ENCODE measurements at regions not wholly inside any gene's neighbourhood (a gene's known extent, or its start where the extent isn't known, plus 50 kb on each side); places are given as distances from the start of the nearest gene placed in this dataset.
"Not testable (repeated sequence)": the region's sequence is repeated elsewhere in the genome, so short reads cannot be mapped to it uniquely, and the experiment has no call there.

DNA sequence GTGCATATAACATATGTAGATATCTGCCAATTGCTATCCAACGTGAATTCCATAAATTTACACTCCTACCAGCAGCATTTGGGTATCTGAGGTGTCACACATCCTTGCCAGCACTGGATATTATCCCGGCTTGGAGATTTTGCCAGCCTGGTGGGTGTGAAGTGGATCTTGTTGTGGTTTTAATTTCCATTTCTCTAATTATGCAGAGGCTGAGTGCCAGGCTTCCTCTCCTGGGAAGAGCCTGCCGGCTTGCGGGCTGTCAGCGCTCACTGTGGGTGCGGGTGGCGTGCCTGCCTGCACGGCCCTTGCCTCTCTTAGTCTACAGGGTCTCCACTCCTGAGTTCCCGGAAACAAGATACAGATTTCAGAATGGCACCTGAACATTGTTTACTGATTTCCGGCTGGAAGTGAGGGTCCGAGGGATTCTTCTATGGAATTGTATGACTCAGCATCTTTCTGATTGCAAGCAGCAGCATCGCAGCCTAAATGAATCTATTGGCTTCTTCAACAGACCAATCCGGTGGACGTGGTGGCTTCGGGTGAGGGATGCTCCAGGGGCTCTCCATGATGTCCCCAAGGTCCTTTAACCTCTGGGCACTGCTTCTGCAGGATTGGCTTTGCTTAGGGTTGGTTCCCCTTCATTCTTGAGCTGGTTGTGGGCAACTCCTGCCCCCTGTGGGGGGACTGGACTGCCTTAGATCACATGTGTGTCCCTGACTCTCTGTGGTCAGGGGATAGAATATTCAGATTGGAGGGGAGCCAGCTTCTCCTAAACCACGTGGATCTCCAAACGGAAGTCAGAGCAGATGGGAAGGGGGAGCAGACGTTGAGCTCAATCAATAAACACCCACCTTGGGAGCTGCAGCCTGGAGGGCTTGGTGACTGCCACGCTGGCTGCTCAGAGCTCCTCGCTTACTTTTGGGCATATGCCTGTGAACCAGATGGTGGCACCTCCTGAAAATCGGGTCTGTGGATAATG lies 58.0 kb upstream of the LRPAP1 start:
- H3K9me3 ChIP-seq; ATAC-seq; DNase-seq; H3K27ac ChIP-seq; H3K27me3 ChIP-seq; H3K36me3 ChIP-seq; FAIRE-seq; H3K4me1 ChIP-seq; H3K4me3 ChIP-seq; intact Hi-C loops (cut with DNase I): not testable (repeated sequence)
- WGBS, 2 donors: 44 to 48% methylated on average over 20 to 21 of the region's 21 CpGs

- H3K9me3 ChIP-seq; DNase-seq; ATAC-seq; H3K27me3 ChIP-seq; H3K36me3 ChIP-seq; intact Hi-C loops (cut with DNase I); FAIRE-seq; H3K27ac ChIP-seq; H3K4me3 ChIP-seq; H3K4me1 ChIP-seq: not testable (repeated sequence)
- 81 to 83% methylated on average over 10 of the region's 11 CpGs for WGBS, 2 donors
Measured at GRCh38 chr4:3589379-3589778, 57.2 kb upstream of the LRPAP1 start.

DNA sequence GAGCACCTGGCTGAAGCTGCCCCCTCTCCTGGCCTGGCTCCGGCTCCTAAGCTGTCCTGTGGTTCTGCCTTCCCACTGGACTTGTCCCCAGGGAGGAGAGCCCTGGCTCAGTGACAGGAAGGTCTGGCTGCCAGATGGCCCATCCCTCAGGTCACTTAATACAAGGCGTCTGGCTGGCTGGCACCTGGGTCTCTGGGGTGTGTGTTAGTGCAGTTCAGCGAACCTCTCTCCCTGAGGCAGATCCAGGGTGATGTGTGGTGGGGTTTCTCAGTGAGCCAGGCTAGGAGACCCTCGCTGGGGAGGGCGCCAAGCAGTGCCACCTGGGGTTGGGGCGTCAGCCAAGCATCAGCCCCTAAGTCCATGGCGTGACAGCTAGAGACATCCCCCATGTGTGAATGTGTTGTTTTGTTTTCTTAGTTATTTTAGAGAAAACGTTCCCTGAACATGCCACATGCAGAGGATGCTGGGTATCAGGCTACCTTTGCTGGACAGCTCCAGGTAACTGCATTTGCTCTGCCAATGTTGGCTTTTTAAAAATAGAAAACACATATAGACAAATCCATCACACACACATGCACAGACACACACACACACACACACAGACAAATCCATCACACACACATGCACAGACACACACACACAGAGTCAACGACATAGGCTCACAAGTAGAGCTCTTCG lies 56.4 kb upstream of the LRPAP1 start:
- H3K4me3 ChIP-seq; DNase-seq; H3K4me1 ChIP-seq; H3K27ac ChIP-seq; H3K9me3 ChIP-seq; FAIRE-seq; H3K36me3 ChIP-seq; intact Hi-C loops (cut with DNase I); H3K27me3 ChIP-seq: not testable (repeated sequence)
- peak in 1 of 4 donors; percentile 28 for ATAC-seq
- 41 to 50% methylated on average over 9 of the region's 10 CpGs for WGBS, 2 donors

GRCh38 chr4:3586596-3586995 lies 54.4 kb upstream of the LRPAP1 start:
- DNase-seq; H3K4me1 ChIP-seq; intact Hi-C loops (cut with DNase I); H3K36me3 ChIP-seq; H3K4me3 ChIP-seq; ATAC-seq; H3K27ac ChIP-seq; FAIRE-seq; H3K27me3 ChIP-seq; H3K9me3 ChIP-seq: not testable (repeated sequence)
- WGBS, 2 donors: 79 to 90% methylated on average over 10 of the region's 10 CpGs

GRCh38 chr4:3585567-3585966 lies 53.3 kb upstream of the LRPAP1 start:
- DNase-seq: not testable (repeated sequence)

GRCh38 chr4:3582091-3582475 lies 49.9 kb upstream of the LRPAP1 start:
- H3K36me3 ChIP-seq: no peaks in the 10 kb centered on the region
- no peak for ATAC-seq
- FAIRE-seq: no peak
- no peaks in the 10 kb centered on the region for H3K27me3 ChIP-seq
- no peaks in the 10 kb centered on the region for H3K9me3 ChIP-seq
- intact Hi-C loops (cut with DNase I): no loop called here
- TF ChIP-seq, protein P1, sequence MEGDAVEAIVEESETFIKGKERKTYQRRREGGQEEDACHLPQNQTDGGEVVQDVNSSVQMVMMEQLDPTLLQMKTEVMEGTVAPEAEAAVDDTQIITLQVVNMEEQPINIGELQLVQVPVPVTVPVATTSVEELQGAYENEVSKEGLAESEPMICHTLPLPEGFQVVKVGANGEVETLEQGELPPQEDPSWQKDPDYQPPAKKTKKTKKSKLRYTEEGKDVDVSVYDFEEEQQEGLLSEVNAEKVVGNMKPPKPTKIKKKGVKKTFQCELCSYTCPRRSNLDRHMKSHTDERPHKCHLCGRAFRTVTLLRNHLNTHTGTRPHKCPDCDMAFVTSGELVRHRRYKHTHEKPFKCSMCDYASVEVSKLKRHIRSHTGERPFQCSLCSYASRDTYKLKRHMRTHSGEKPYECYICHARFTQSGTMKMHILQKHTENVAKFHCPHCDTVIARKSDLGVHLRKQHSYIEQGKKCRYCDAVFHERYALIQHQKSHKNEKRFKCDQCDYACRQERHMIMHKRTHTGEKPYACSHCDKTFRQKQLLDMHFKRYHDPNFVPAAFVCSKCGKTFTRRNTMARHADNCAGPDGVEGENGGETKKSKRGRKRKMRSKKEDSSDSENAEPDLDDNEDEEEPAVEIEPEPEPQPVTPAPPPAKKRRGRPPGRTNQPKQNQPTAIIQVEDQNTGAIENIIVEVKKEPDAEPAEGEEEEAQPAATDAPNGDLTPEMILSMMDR (IDR thresholded peaks at IDR 0.05): no peak
- 69 to 77% methylated on average over 5 of the region's 5 CpGs for WGBS, 2 donors
- no peaks in the 10 kb centered on the region for H3K4me1 ChIP-seq
- H3K4me3 ChIP-seq: no peak overlapping the region
- DNase-seq: no peak
- H3K27ac ChIP-seq: no peak overlapping the region

More at GRCh38 chr4:3585567-3585966, 53.3 kb upstream of the LRPAP1 start:
- H3K27ac ChIP-seq; H3K27me3 ChIP-seq; H3K36me3 ChIP-seq; intact Hi-C loops (cut with DNase I); H3K4me3 ChIP-seq; FAIRE-seq; H3K4me1 ChIP-seq; H3K9me3 ChIP-seq: not testable (repeated sequence)
- WGBS, 2 donors: 50 to 56% methylated on average over 7 of the region's 7 CpGs
- peak in 1 of 4 donors; percentile 25 for ATAC-seq

Data from pancreas (tissue), 10 donors.